NB4 (cell line): ENCODE measurements at regions not wholly inside any gene's neighbourhood (a gene's known extent, or its start where the extent isn't known, plus 50 kb on each side); places are given as distances from the start of the nearest gene placed in this dataset.

ENCODE experiments used
- MYC ChIP-seq: IDR thresholded peaks from 2 replicates; pipeline ENCODE4 v1.6.1; 2011; ENCODE audit warnings: low read depth, low read length
- POLR2A ChIP-seq: IDR thresholded peaks from 2 replicates; pipeline ENCODE4 v1.6.1; 2011; ENCODE audit warnings: mild to moderate bottlenecking; ENCODE audit not compliant: insufficient read length; ENCODE audit errors: extremely low read depth
- TF ChIP-seq, protein P1 (sequence below): IDR thresholded peaks from one replicate; pipeline ENCODE4 v1.5.1; 2012; ENCODE audit warnings: low read depth, low read length

- TF ChIP-seq, protein P1, sequence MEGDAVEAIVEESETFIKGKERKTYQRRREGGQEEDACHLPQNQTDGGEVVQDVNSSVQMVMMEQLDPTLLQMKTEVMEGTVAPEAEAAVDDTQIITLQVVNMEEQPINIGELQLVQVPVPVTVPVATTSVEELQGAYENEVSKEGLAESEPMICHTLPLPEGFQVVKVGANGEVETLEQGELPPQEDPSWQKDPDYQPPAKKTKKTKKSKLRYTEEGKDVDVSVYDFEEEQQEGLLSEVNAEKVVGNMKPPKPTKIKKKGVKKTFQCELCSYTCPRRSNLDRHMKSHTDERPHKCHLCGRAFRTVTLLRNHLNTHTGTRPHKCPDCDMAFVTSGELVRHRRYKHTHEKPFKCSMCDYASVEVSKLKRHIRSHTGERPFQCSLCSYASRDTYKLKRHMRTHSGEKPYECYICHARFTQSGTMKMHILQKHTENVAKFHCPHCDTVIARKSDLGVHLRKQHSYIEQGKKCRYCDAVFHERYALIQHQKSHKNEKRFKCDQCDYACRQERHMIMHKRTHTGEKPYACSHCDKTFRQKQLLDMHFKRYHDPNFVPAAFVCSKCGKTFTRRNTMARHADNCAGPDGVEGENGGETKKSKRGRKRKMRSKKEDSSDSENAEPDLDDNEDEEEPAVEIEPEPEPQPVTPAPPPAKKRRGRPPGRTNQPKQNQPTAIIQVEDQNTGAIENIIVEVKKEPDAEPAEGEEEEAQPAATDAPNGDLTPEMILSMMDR = no peak
- TF ChIP-seq MYC (no peak), POLR2A (no peak)
These were observed 434.4 kb downstream of the TCERG1L start for GRCh38 chr10:130877126-130877525.
